Uterus (tissue), 3 donors: ENCODE measurements at regions not wholly inside any gene's neighbourhood (a gene's known extent, or its start where the extent isn't known, plus 50 kb on each side); places are given as distances from the start of the nearest gene placed in this dataset.
"Not testable (repeated sequence)": the region's sequence is repeated elsewhere in the genome, so short reads cannot be mapped to it uniquely, and the experiment has no call there.

Experiments
- DNase-seq, 2 donors: peaks; one replicate each; pipeline ENCODE4 v3.0.0-alpha.2; 2019 to 2020
- H3K27ac ChIP-seq, 2 donors: fragments of 200-600 bp; sonication (generic); 1 replicate in 1 of 2; 2 replicates in 1 of 2; pipeline ENCODE4 v1.5.1; 2016 to 2018
- H3K27me3 ChIP-seq, 2 donors: fragments of 200-600 bp; sonication (generic); one replicate each; pipeline ENCODE4 v1.5.1; 2018 to 2019; ENCODE audit warnings: control low read depth in 1 of 2
- H3K36me3 ChIP-seq, 2 donors: fragments of 200-600 bp; sonication (generic); one replicate each; pipeline ENCODE4 v1.5.1; 2019; ENCODE audit warnings: control low read depth in 1 of 2
- H3K4me1 ChIP-seq, 2 donors: fragments of 200-600 bp; sonication (generic); one replicate each; pipeline ENCODE4 v1.5.1; 2018 to 2019; ENCODE audit warnings: control low read depth in 1 of 2
- H3K4me3 ChIP-seq, 2 donors: fragments of 200-600 bp; sonication (generic); 1 replicate in 1 of 2; 2 replicates in 1 of 2; pipeline ENCODE4 v1.5.1; 2018 to 2019; ENCODE audit warnings: mild to moderate bottlenecking in 1 of 2
- H3K9me3 ChIP-seq, 2 donors: fragments of 200-600 bp; sonication (generic); one replicate each; pipeline ENCODE4 v1.5.1; 2019; ENCODE audit warnings: control low read depth in 1 of 2
- CTCF ChIP-seq, 4 experiments: fragments of 200-600 bp in 2 of 4; fragments of 450-650 bp in 2 of 4; sonication (generic) in 2 of 4; IDR thresholded peaks; one replicate each; pipeline ENCODE4 v1.5.1; 2016 to 2019; ENCODE audit warnings: antibody characterized with exemption in 4 of 4, mild to moderate bottlenecking in 2 of 4, moderate library complexity in 1 of 4
- POLR2A ChIP-seq, 2 donors: fragments of 450-650 bp; IDR thresholded peaks; one replicate each; pipeline ENCODE4 v1.6.1; 2016; ENCODE audit warnings: antibody characterized with exemption in 2 of 2, mild to moderate bottlenecking in 1 of 2, moderate library complexity in 1 of 2
- intact Hi-C: fragments of 100-400 bp; cut with DNase I; formaldehyde crosslinking; loops from one replicate; pipeline ENCODE4 v1.15.1; 2023; ENCODE audit warnings: low total_unique reads
- donor health status: DM: yes; HTN: yes; CAD: no.

- H3K9me3 ChIP-seq: no peaks in the 10 kb centered on the region
- no peaks in the 10 kb centered on the region for H3K27me3 ChIP-seq
- DNase-seq: no peak
- H3K27ac ChIP-seq: no peak overlapping the region
- no peaks in the 10 kb centered on the region for H3K4me1 ChIP-seq
- H3K4me3 ChIP-seq: no peak overlapping the region
- TF ChIP-seq POLR2A (IDR thresholded peaks at IDR 0.05) (no peak), CTCF (IDR thresholded peaks at IDR 0.05) (no peak)
- H3K36me3 ChIP-seq: no peaks in the 10 kb centered on the region
- intact Hi-C loops: no loop called here
Observed at GRCh38 chr1:143736562-143736961, 235.2 kb downstream of the FAM72C start.

- intact Hi-C loops: no loop called here
- Histone ChIP-seq H3K4me3 (no peak overlapping the region), H3K27me3 (no peaks in the 10 kb centered on the region), H3K9me3 (no peaks in the 10 kb centered on the region), H3K27ac (no peak overlapping the region), H3K4me1 (no peaks in the 10 kb centered on the region), H3K36me3 (no peaks in the 10 kb centered on the region)
- TF ChIP-seq CTCF (IDR thresholded peaks at IDR 0.05): no peak
- TF ChIP-seq POLR2A (IDR thresholded peaks at IDR 0.05): no peak
- no peak for DNase-seq
Observed at GRCh38 chr1:143735764-143736461, 235.9 kb downstream of the FAM72C start.

- H3K36me3 ChIP-seq, H3K27me3 ChIP-seq, intact Hi-C loops, DNase-seq, H3K4me3 ChIP-seq, H3K4me1 ChIP-seq, H3K27ac ChIP-seq, H3K9me3 ChIP-seq: not testable (repeated sequence)
Observed at GRCh38 chr1:143734261-143734660, 237.5 kb downstream of the FAM72C start.

GRCh38 chr1:143730890-143731289 is 240.9 kb downstream of the FAM72C start:
- H3K36me3 ChIP-seq, H3K4me3 ChIP-seq, H3K27me3 ChIP-seq, DNase-seq, intact Hi-C loops, H3K9me3 ChIP-seq, H3K27ac ChIP-seq, H3K4me1 ChIP-seq: not testable (repeated sequence)

GRCh38 chr1:143729449-143730111 is 242.2 kb downstream of the FAM72C start:
- H3K4me1 ChIP-seq, H3K9me3 ChIP-seq, H3K4me3 ChIP-seq, H3K36me3 ChIP-seq, DNase-seq, H3K27me3 ChIP-seq, intact Hi-C loops, H3K27ac ChIP-seq: not testable (repeated sequence)

- H3K27ac ChIP-seq, H3K27me3 ChIP-seq, H3K9me3 ChIP-seq, DNase-seq, intact Hi-C loops, H3K4me3 ChIP-seq, H3K4me1 ChIP-seq, H3K36me3 ChIP-seq: not testable (repeated sequence)
Observed at GRCh38 chr1:143728802-143729448, 242.9 kb downstream of the FAM72C start.

- H3K4me3 ChIP-seq: no peak overlapping the region
- TF ChIP-seq POLR2A (IDR thresholded peaks at IDR 0.05) (no peak), CTCF (IDR thresholded peaks at IDR 0.05) (no peak)
- no peaks in the 10 kb centered on the region for H3K4me1 ChIP-seq
- no peaks in the 10 kb centered on the region for H3K36me3 ChIP-seq
- intact Hi-C loops: no loop called here
- DNase-seq: no peak
- H3K9me3 ChIP-seq: no peaks in the 10 kb centered on the region
- H3K27me3 ChIP-seq: no peaks in the 10 kb centered on the region
- no peak overlapping the region for H3K27ac ChIP-seq
Observed at GRCh38 chr1:143727263-143727662, 244.5 kb downstream of the FAM72C start.
